Nephron progenitor cell (in vitro differentiated cells): ENCODE measurements at regions not wholly inside any gene's neighbourhood (a gene's known extent, or its start where the extent isn't known, plus 50 kb on each side); places are given as distances from the start of the nearest gene placed in this dataset.

ENCODE experiments used
- DNase-seq: peaks from one replicate; pipeline ENCODE4 v3.0.0; 2021
- H3K27ac Mint-ChIP-seq: 2 replicates; pipeline ENCODE4 v1.8.0; 2021; ENCODE audit warnings: mild to moderate bottlenecking, moderate library complexity, mixed read lengths
- H3K27me3 Mint-ChIP-seq: 2 replicates; pipeline ENCODE4 v1.8.0; 2021; ENCODE audit warnings: mild to moderate bottlenecking, low read depth, mixed read lengths; ENCODE audit not compliant: poor library complexity
- H3K36me3 Mint-ChIP-seq: 2 replicates; pipeline ENCODE4 v1.8.0; 2021; ENCODE audit warnings: low read depth, mixed read lengths
- H3K4me1 Mint-ChIP-seq: 2 replicates; pipeline ENCODE4 v1.8.0; 2021; ENCODE audit warnings: mixed read lengths
- H3K4me3 Mint-ChIP-seq: 2 replicates; pipeline ENCODE4 v1.8.0; 2021; ENCODE audit warnings: mild to moderate bottlenecking, moderate library complexity, mixed read lengths
- H3K9me3 Mint-ChIP-seq: 2 replicates; pipeline ENCODE4 v1.8.0; 2021; ENCODE audit warnings: mild to moderate bottlenecking, moderate library complexity, mixed read lengths
- CTCF ChIP-seq: fragments of 200-600 bp; sonication (generic); IDR thresholded peaks from 2 replicates; pipeline ENCODE4 v1.5.0; 2021; ENCODE audit warnings: antibody characterized with exemption

DNA sequence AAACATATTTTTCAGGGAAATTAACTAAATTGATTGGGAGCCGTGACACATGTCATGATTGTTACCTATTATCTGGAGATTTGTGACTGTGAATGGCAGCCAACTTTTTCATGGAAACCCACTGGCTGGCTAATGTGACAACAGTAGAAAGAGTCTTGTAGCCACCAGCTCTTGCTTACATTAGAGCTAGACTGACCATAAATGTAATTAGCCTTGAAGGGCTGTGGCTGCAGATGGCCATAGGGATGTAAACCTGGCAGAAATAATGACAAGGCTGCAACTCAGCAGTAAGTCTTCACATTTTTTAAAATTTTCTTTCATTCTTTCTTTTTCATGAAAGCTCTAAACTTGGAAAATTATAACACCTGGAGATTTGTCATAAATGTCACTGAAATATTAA lies 168.2 kb upstream of the ROBO2 start:
- no peaks in the 10 kb centered on the region for H3K27me3 Mint-ChIP-seq
- DNase-seq, result no peak
- peaks cover 6% of the 10 kb centered on the region for H3K9me3 Mint-ChIP-seq
- TF ChIP-seq CTCF, result no peak
- peaks cover 16% of the 10 kb centered on the region for H3K4me1 Mint-ChIP-seq
- no peak overlapping the region for H3K27ac Mint-ChIP-seq
- no peak overlapping the region for H3K4me3 Mint-ChIP-seq
- no peaks in the 10 kb centered on the region for H3K36me3 Mint-ChIP-seq

- Mint-ChIP-seq H3K9me3 (peaks cover 6% of the 10 kb centered on the region), H3K36me3 (no peaks in the 10 kb centered on the region), H3K27ac (no peak overlapping the region), H3K27me3 (no peaks in the 10 kb centered on the region), H3K4me1 (peaks cover 16% of the 10 kb centered on the region), H3K4me3 (no peak overlapping the region)
- TF ChIP-seq CTCF, result no peak
- no peak for DNase-seq
These were observed 166.9 kb upstream of the ROBO2 start for GRCh38 chr3:76872999-76873398.

DNA sequence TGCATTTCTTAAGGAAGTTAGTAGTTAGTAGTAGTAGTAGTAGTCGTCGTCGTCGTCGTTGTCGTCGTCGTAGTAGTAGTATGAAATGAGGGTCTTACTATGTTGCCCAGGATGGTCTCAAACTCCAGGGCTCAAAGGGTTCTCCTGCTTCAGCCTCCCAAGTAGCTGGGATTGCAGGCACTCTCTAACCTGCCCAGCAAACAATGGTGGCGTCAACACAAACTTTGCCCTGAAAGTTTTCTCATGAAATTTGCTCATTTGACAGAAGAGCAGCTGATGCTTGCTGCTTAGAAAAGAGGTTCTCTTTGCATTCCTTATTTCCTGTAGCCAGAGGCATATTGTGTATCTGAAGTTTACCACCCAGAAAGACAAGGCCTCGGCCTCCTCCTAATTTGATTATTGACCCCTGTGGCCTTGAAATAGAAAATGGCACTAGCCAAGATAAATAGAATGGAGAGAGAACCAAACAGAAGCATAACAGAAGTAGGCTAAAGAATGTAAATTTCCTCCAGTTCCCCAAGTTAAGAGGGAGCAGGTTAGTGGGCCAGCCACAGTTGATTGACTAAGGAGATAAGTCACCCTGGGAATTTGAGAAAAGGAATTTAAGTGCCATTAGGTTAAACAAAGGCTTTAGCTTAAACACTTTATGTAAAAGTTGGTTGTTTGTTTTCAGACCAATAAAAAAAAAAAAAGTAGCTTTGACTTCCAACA lies 166.2 kb upstream of the ROBO2 start:
- Mint-ChIP-seq H3K27ac (peak overlapping the region; percentile 87), H3K4me3 (no peak overlapping the region), H3K27me3 (no peaks in the 10 kb centered on the region), H3K36me3 (no peaks in the 10 kb centered on the region), H3K9me3 (peaks cover 6% of the 10 kb centered on the region), H3K4me1 (peaks cover 16% of the 10 kb centered on the region)
- TF ChIP-seq CTCF, result no peak
- DNase-seq, result no peak

DNA sequence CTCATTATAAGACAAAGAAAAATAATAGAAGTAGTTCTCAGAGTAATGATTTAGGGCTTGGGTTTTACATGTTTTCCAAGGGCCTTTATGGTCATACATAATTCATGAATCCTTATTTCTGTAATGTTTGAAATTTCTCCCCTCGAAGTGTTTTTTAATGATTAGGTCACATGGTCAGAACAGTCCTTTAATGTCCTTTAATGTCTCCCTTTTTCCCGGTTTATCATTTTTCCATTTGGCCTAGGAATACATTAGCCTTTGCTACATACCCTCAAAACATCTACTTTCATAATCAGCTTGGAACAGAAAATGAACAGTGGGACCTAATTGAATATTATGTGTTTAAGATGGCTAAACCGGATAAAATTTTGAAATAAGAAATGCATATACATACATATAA lies 159.9 kb upstream of the ROBO2 start:
- H3K9me3 Mint-ChIP-seq, result no peaks in the 10 kb centered on the region
- DNase-seq, result no peak
- TF ChIP-seq CTCF, result no peak
- H3K4me1 Mint-ChIP-seq, result no peaks in the 10 kb centered on the region
- no peaks in the 10 kb centered on the region for H3K36me3 Mint-ChIP-seq
- no peak overlapping the region for H3K27ac Mint-ChIP-seq
- no peaks in the 10 kb centered on the region for H3K27me3 Mint-ChIP-seq
- H3K4me3 Mint-ChIP-seq, result no peak overlapping the region

DNA sequence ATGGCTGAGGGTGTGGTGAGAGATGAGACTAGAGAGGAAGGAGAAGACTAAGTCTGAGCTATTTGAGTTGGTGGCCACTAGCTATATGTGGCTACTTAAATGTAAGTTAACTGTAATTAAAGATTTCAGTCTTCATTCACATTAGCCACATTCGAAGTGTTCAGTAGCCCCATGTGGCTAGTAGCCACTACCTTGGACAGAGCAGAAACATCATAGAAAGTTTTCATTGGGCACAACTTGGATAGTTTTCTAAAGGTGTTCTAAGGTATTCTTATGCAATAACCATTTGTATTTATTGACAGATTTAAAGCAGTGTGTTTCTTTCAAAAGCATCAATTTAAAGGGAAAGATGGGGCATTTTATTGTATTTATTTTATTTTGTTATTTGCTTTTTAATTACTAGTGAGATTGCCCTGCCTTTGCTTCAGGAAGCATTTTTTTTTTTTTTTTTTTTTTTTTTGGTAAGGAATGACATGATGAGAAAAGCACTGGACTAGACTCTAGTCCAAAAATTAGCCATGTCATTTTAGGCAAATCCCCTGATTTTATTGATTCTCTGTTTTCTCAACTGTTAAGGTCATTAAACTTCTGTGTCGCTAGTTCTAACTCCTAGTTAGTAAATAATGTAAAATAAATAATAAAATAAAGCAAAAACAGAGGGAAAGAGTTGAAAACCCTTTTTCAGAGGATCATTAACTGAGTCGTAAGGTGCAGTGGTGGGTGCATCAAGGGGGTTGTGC lies 153.0 kb upstream of the ROBO2 start:
- Mint-ChIP-seq H3K4me1 (peaks cover 7% of the 10 kb centered on the region), H3K27me3 (peaks cover 2% of the 10 kb centered on the region), H3K9me3 (no peaks in the 10 kb centered on the region), H3K4me3 (no peak overlapping the region), H3K36me3 (no peaks in the 10 kb centered on the region), H3K27ac (no peak overlapping the region)
- no peak for TF ChIP-seq CTCF
- DNase-seq, result no peak

GRCh38 chr3:76888856-76889255 lies 151.0 kb upstream of the ROBO2 start:
- no peak for TF ChIP-seq CTCF
- no peaks in the 10 kb centered on the region for H3K9me3 Mint-ChIP-seq
- H3K36me3 Mint-ChIP-seq, result no peaks in the 10 kb centered on the region
- peaks cover 2% of the 10 kb centered on the region for H3K27me3 Mint-ChIP-seq
- no peak overlapping the region for H3K27ac Mint-ChIP-seq
- H3K4me3 Mint-ChIP-seq, result no peak overlapping the region
- DNase-seq, result no peak
- peaks cover 7% of the 10 kb centered on the region for H3K4me1 Mint-ChIP-seq
